ENCODE measurements at regions not wholly inside any gene's neighbourhood (a gene's known extent, or its start where the extent isn't known, plus 50 kb on each side); places are given as distances from the start of the nearest gene placed in this dataset.

- ATAC-seq (ENCODE audit: low read depth) (no peak), DNase-seq (ENCODE audit: low spot score in 2 of 2) (no peak)
- H3K4me3 Mint-ChIP-seq: no peak overlapping the region
- H3K27ac Mint-ChIP-seq: no peak overlapping the region
- H3K4me1 Mint-ChIP-seq: no peaks in the 10 kb centered on the region
- peaks cover 2% of the 10 kb centered on the region for H3K9me3 Mint-ChIP-seq
- H3K36me3 Mint-ChIP-seq: no peaks in the 10 kb centered on the region
- no peaks in the 10 kb centered on the region for H3K27me3 Mint-ChIP-seq
Observed at GRCh38 chr7:46707973-46708372, 786.9 kb upstream of the IGFBP3 start.

- no peaks in the 10 kb centered on the region for H3K4me1 Mint-ChIP-seq
- ATAC-seq (ENCODE audit: low read depth) (no peak), DNase-seq (ENCODE audit: low spot score in 2 of 2) (no peak)
- H3K4me3 Mint-ChIP-seq: no peak overlapping the region
- no peaks in the 10 kb centered on the region for H3K36me3 Mint-ChIP-seq
- no peak overlapping the region for H3K27ac Mint-ChIP-seq
- peaks cover 2% of the 10 kb centered on the region for H3K9me3 Mint-ChIP-seq
- H3K27me3 Mint-ChIP-seq: no peaks in the 10 kb centered on the region
Observed at GRCh38 chr7:46705386-46706255, 784.5 kb upstream of the IGFBP3 start.

DNA sequence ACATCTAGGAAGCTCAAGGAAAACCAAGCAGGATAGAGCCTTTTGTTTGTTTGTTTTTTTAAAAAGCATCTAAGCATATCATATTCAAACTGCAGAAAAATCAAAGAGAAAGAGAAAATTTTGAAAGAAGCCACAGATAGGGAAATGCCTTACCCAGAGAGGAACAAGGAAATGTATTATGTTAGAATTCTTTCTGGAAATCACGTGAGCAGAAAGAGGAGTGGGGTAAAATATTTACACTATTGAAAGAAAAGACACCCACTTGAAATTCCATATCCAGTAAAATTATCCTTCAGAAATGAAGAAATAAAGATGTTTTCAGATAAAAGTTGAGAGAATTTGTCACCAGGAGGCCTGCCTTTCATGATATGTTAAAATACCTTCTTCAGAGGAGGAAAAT is 775.7 kb upstream of the IGFBP3 start:
- H3K27ac Mint-ChIP-seq: no peak overlapping the region
- no peaks in the 10 kb centered on the region for H3K36me3 Mint-ChIP-seq
- no peak overlapping the region for H3K4me3 Mint-ChIP-seq
- H3K9me3 Mint-ChIP-seq: peaks cover 3% of the 10 kb centered on the region
- H3K4me1 Mint-ChIP-seq: no peaks in the 10 kb centered on the region
- no peak for DNase-seq (ENCODE audit: low spot score in 2 of 2)
- H3K27me3 Mint-ChIP-seq: no peaks in the 10 kb centered on the region
- no peak for ATAC-seq (ENCODE audit: low read depth)

DNA sequence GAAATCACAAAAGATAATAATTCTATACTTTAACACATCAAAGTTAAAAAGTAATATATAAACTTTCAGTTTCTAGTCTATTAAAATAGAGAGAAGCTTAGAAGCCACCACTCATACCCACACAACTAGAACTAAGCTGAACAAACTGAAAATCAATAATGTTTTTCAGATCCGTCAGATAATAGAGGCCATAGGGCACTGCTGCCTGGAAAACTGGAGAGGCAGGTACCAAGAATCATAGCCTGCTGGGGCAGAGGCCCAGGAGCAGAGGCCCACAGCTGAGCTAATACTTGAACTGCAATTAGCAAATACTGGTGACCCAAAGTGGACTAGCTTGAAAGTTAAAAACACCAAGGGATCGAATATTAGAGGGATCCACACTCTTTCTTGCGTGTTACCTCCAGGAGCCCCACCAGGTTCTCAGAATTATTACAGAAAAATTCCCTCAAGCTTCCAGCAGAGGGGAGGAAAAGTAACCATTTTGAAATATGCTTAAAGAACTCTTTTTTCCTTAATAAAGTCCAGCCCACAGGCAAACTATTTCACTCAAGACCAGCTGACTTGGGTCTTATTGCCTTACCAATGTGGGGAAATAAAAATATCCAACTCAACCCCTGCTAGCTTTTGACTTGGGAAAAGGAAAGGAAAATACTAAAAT is 774.1 kb upstream of the IGFBP3 start:
- no peaks in the 10 kb centered on the region for H3K4me1 Mint-ChIP-seq
- peaks cover 3% of the 10 kb centered on the region for H3K9me3 Mint-ChIP-seq
- H3K27ac Mint-ChIP-seq: no peak overlapping the region
- DNase-seq (ENCODE audit: low spot score in 2 of 2) (no peak), ATAC-seq (ENCODE audit: low read depth) (no peak)
- no peaks in the 10 kb centered on the region for H3K27me3 Mint-ChIP-seq
- H3K36me3 Mint-ChIP-seq: no peaks in the 10 kb centered on the region
- H3K4me3 Mint-ChIP-seq: no peak overlapping the region

DNA sequence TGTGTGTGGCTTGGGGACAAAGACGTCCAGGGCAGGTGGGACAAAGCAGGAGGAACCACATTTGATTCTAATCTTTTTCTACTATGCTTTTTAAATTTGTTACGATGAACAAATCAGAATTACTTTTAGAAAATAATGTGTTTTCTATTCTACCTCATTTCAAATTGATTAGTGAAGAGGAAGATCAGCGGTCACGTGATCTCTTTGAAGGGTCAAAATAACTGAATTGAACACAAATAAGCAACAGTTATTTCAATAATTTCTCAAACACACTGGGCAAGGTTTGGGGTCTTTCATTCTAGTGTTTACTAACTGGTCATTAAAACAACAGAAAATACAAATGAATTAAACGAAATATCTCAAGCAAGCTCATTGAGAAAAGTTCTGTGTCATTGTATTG is 773.0 kb upstream of the IGFBP3 start:
- no peak overlapping the region for H3K27ac Mint-ChIP-seq
- H3K9me3 Mint-ChIP-seq: peaks cover 3% of the 10 kb centered on the region
- no peaks in the 10 kb centered on the region for H3K4me1 Mint-ChIP-seq
- H3K27me3 Mint-ChIP-seq: no peaks in the 10 kb centered on the region
- no peak overlapping the region for H3K4me3 Mint-ChIP-seq
- no peak for DNase-seq (ENCODE audit: low spot score in 2 of 2)
- no peaks in the 10 kb centered on the region for H3K36me3 Mint-ChIP-seq
- ATAC-seq (ENCODE audit: low read depth): no peak

DNA sequence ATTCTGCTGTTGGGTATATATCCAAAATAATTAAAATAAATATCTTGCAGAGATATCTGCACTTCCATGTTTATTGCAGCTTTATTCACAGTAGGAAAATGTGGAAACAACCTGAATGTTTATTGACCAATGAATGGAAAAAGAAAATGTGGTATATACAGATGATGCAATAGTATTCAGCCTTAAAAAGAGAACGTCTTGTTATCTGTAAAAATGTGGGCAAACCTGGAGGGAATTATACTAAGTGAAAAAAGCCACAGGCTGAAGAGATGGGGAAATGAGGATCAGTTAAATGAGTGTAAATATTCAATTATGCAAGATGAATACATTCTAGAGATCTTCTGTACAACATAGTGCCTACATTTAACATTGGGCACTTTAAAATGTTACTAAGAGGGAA is 766.1 kb upstream of the IGFBP3 start:
- ATAC-seq (ENCODE audit: low read depth): no peak
- H3K36me3 Mint-ChIP-seq: no peaks in the 10 kb centered on the region
- H3K4me1 Mint-ChIP-seq: no peaks in the 10 kb centered on the region
- H3K4me3 Mint-ChIP-seq: no peak overlapping the region
- peaks cover 1% of the 10 kb centered on the region for H3K9me3 Mint-ChIP-seq
- H3K27ac Mint-ChIP-seq: no peak overlapping the region
- no peak for DNase-seq (ENCODE audit: low spot score in 2 of 2)
- no peaks in the 10 kb centered on the region for H3K27me3 Mint-ChIP-seq

DNA sequence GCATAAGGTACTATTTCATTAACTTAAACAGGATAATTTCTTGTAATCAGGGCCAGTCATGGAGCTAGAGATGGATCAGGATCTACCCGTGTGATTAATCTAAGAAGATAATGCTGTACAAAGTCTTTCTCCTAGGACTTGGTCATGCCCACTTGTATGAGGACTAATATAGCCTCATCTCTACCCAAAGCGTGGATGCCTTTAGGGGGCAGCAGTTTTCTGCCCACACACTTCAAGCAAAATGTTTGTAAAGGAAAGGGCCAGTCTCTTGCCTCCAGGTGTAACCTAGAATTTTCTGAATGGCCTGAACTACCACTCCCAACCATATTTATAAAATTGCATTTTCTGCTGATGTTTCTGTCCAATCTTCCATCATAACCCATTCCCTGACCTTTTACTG is 764.0 kb upstream of the IGFBP3 start:
- DNase-seq (ENCODE audit: low spot score in 2 of 2): no peak
- no peak overlapping the region for H3K27ac Mint-ChIP-seq
- H3K4me1 Mint-ChIP-seq: no peaks in the 10 kb centered on the region
- H3K4me3 Mint-ChIP-seq: no peak overlapping the region
- ATAC-seq (ENCODE audit: low read depth): no peak
- H3K36me3 Mint-ChIP-seq: no peaks in the 10 kb centered on the region
- H3K27me3 Mint-ChIP-seq: no peaks in the 10 kb centered on the region
- peaks cover 1% of the 10 kb centered on the region for H3K9me3 Mint-ChIP-seq

DNA sequence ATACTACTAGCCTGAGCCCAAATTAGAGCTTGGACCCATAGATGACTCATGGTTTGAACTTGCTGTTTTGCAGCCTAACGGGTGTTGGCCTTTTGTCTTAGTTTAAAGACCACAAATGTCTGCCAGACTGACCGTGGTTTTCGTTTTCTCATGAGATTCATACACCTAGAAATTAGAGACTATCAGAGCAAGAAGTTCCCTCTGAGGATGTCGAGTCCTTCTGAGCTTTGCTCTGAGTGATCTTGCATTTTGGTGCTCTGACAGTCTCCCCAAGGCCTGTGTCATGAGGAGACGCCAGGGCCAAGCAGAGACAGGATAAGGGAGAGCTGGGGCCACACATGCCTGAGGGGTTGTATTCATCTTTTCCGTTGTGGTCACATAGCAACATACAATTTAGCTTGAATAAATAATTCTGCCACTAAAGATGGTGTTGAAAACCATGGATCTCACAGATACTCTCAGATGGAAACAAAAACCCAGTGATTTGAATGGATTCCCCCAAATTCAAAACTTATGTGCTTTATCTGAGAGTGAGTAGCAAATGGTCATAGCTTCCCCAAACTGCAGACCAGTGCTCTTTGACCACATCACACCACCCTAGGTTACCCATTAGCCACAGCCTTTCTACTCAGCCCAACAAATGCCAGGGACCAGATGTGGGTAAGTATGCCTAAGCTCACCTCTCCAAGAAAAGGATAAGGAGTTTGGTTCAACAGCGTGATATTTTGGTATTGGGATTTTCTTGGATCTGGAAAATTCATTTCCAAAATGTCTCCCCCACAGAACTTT is 762.0 kb upstream of the IGFBP3 start:
- ATAC-seq (ENCODE audit: low read depth): no peak
- H3K27me3 Mint-ChIP-seq: no peaks in the 10 kb centered on the region
- H3K4me3 Mint-ChIP-seq: no peak overlapping the region
- no peaks in the 10 kb centered on the region for H3K36me3 Mint-ChIP-seq
- no peaks in the 10 kb centered on the region for H3K4me1 Mint-ChIP-seq
- no peak overlapping the region for H3K27ac Mint-ChIP-seq
- peaks cover 1% of the 10 kb centered on the region for H3K9me3 Mint-ChIP-seq
- no peak for DNase-seq (ENCODE audit: low spot score in 2 of 2)

DNA sequence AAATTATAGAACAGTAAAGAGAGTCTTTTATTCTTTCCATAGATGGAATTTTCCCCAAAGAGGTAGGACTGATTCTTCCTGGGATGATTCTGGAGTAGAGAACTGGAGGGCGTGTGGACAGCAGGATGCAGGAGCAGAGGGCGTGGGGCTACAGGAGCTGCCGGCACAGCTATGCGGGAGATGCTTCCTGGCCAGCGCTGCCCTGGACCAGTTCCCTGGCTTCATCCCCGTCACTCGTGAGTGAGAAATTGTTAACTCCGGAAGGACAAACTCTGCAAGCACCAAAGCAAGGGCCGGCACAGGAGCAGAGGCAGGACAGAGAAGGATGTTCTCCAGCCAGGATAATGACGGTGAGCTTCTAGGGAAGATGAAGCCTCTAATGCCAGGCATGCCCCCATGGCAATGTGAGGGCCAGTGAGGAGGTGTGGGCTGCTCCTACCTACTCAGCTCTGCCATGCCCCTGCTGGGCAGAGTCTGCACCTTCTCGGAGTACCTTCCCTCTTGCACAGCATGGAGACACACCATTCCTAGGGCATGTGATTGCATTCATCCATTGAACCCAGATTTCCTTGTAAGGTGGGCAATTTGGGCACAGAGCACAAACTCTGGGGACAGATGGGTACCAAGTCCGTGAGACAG is 760.9 kb upstream of the IGFBP3 start:
- Mint-ChIP-seq H3K36me3 (no peaks in the 10 kb centered on the region), H3K4me1 (no peaks in the 10 kb centered on the region), H3K27ac (no peak overlapping the region), H3K27me3 (no peaks in the 10 kb centered on the region), H3K4me3 (no peak overlapping the region), H3K9me3 (no peaks in the 10 kb centered on the region)
- no peak for DNase-seq (ENCODE audit: low spot score in 2 of 2)
- no peak for ATAC-seq (ENCODE audit: low read depth)

GRCh38 chr7:46680147-46680546 is 759.1 kb upstream of the IGFBP3 start:
- Mint-ChIP-seq H3K27me3 (no peaks in the 10 kb centered on the region), H3K4me3 (no peak overlapping the region), H3K9me3 (no peaks in the 10 kb centered on the region), H3K4me1 (no peaks in the 10 kb centered on the region), H3K36me3 (no peaks in the 10 kb centered on the region), H3K27ac (no peak overlapping the region)
- no peak for DNase-seq (ENCODE audit: low spot score in 2 of 2)
- ATAC-seq (ENCODE audit: low read depth): no peak

DNA sequence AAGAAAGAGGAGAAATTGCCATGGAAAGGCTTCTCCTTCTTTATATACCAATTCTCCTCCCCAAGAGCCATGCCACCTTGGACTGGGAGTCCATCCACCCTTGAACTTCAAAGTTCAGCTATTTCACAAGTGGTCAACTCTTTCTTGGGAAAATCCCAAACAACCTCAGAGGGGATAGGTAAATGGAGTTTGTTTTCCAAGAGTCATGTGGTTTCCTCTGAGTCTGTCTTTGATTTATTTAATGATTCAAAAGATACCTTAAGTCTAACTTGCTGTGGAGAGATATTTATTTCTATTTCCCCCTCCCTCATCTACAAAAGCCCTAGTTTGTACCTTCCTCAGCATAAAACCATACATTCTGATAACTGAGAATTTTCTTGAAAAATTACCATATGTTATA is 758.6 kb upstream of the IGFBP3 start:
- no peaks in the 10 kb centered on the region for H3K36me3 Mint-ChIP-seq

DNA sequence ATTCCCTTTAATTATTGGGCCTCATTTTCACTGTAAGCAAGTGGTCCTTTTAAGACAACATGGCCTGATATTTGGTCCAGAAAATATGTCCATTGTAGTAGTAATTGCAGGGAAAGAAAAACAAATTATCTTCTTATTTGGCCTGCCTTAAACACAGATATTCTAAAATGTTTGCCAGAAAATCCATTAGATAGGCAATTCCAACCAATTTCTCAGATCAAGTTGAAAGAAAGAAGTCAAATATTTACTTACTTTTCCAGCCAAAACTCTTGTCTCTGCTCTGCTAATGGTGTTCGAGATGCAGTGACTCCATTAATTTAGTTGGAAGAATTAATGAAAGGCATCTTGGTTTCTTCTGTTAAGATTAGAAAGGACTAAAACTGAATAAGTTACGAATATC is 757.3 kb upstream of the IGFBP3 start:
- H3K27me3 Mint-ChIP-seq: no peaks in the 10 kb centered on the region
- H3K4me1 Mint-ChIP-seq: no peaks in the 10 kb centered on the region
- DNase-seq (ENCODE audit: low spot score in 2 of 2) (no peak), ATAC-seq (ENCODE audit: low read depth) (no peak)
- no peaks in the 10 kb centered on the region for H3K36me3 Mint-ChIP-seq
- no peak overlapping the region for H3K4me3 Mint-ChIP-seq
- H3K9me3 Mint-ChIP-seq: no peaks in the 10 kb centered on the region
- H3K27ac Mint-ChIP-seq: no peak overlapping the region

More for the DNA sequence above, 758.6 kb upstream of the IGFBP3 start:
- Mint-ChIP-seq H3K4me1 (no peaks in the 10 kb centered on the region), H3K27ac (no peak overlapping the region), H3K9me3 (no peaks in the 10 kb centered on the region), H3K4me3 (no peak overlapping the region), H3K27me3 (no peaks in the 10 kb centered on the region)
- ATAC-seq (ENCODE audit: low read depth): no peak
- DNase-seq (ENCODE audit: low spot score in 2 of 2): no peak

- Mint-ChIP-seq H3K27ac (no peak overlapping the region), H3K36me3 (no peaks in the 10 kb centered on the region), H3K27me3 (no peaks in the 10 kb centered on the region), H3K4me1 (no peaks in the 10 kb centered on the region), H3K9me3 (no peaks in the 10 kb centered on the region), H3K4me3 (no peak overlapping the region)
- ATAC-seq (ENCODE audit: low read depth) (no peak), DNase-seq (ENCODE audit: low spot score in 2 of 2) (no peak)
Observed at GRCh38 chr7:46675456-46675855, 754.4 kb upstream of the IGFBP3 start.

GRCh38 chr7:46672861-46673260 is 751.8 kb upstream of the IGFBP3 start:
- no peak for ATAC-seq (ENCODE audit: low read depth)
- Mint-ChIP-seq H3K27me3 (peaks cover 1% of the 10 kb centered on the region), H3K4me3 (no peak overlapping the region), H3K36me3 (no peaks in the 10 kb centered on the region), H3K9me3 (peaks cover 1% of the 10 kb centered on the region), H3K4me1 (no peaks in the 10 kb centered on the region), H3K27ac (no peak overlapping the region)
- DNase-seq (ENCODE audit: low spot score in 2 of 2): no peak

All from memory B cell (primary cell).